Suprapubic skin (tissue), 4 donors: ENCODE measurements at regions not wholly inside any gene's neighbourhood (a gene's known extent, or its start where the extent isn't known, plus 50 kb on each side); places are given as distances from the start of the nearest gene placed in this dataset.

Experiments
- DNase-seq, 2 donors: peaks; one replicate each; pipeline ENCODE4 v3.0.0-alpha.2; 2019; ENCODE audit warnings: low spot score in 2 of 2
- H3K27ac ChIP-seq: fragments of 200-600 bp; sonication (generic); one replicate; pipeline ENCODE4 v1.5.1; 2019
- H3K27me3 ChIP-seq: fragments of 200-600 bp; sonication (generic); one replicate; pipeline ENCODE4 v1.5.1; 2019
- H3K36me3 ChIP-seq: fragments of 200-600 bp; sonication (generic); one replicate; pipeline ENCODE4 v1.5.1; 2019
- H3K4me1 ChIP-seq: fragments of 200-600 bp; sonication (generic); one replicate; pipeline ENCODE4 v1.5.1; 2019
- H3K4me3 ChIP-seq: fragments of 200-600 bp; sonication (generic); one replicate; pipeline ENCODE4 v1.5.1; 2019; ENCODE audit warnings: mild to moderate bottlenecking
- H3K9me3 ChIP-seq: fragments of 200-600 bp; sonication (generic); one replicate; pipeline ENCODE4 v1.5.1; 2019
- CTCF ChIP-seq, 2 donors: fragments of 200-600 bp in 1 of 2; fragments of 450-650 bp in 1 of 2; sonication (generic) in 1 of 2; IDR thresholded peaks; one replicate each; pipeline ENCODE4 v1.5.1; 2016 to 2019; ENCODE audit warnings: antibody characterized with exemption in 2 of 2, mild to moderate bottlenecking in 1 of 2, moderate library complexity in 1 of 2
- EP300 ChIP-seq: sonication (generic); formaldehyde crosslinking; IDR thresholded peaks from one replicate; pipeline ENCODE4 v1.6.1; 2017; ENCODE audit warnings: antibody characterized with exemption
- POLR2A ChIP-seq, 2 donors: fragments of 450-650 bp; IDR thresholded peaks; one replicate each; pipeline ENCODE4 v1.6.1; 2017; ENCODE audit warnings: antibody characterized with exemption in 2 of 2, mild to moderate bottlenecking in 2 of 2, moderate library complexity in 2 of 2
- POLR2AphosphoS5 ChIP-seq, 3 donors: sonication (generic); formaldehyde crosslinking; IDR thresholded peaks; one replicate each; pipeline ENCODE4 v1.6.1; 2017; ENCODE audit warnings: antibody characterized with exemption in 3 of 3
- WGBS: methylation state at CpG from one replicate; pipeline ENCODE4 v1.1.5; 2018; 5-methylcytosine and 5-hydroxymethylcytosine counted together

GRCh38 chr11:69372589-69373250 is 78.8 kb downstream of the MYEOV start:
- Histone ChIP-seq H3K9me3 (no peaks in the 10 kb centered on the region), H3K4me3 (no peak overlapping the region), H3K4me1 (peaks cover 39% of the 10 kb centered on the region), H3K27ac (no peak overlapping the region), H3K36me3 (no peaks in the 10 kb centered on the region), H3K27me3 (no peaks in the 10 kb centered on the region)
- WGBS: 89% methylated on average over 13 of the region's 13 CpGs
- no peak for TF ChIP-seq POLR2A (IDR thresholded peaks at IDR 0.05)
- TF ChIP-seq EP300: no peak
- TF ChIP-seq CTCF (IDR thresholded peaks at IDR 0.05): no peak
- TF ChIP-seq POLR2AphosphoS5 (IDR thresholded peaks at IDR 0.05): no peak
- DNase-seq: peak in 1 of 2 donors; percentile 61

GRCh38 chr11:69373251-69373635 is 79.3 kb downstream of the MYEOV start:
- TF ChIP-seq CTCF (IDR thresholded peaks at IDR 0.05): no peak
- TF ChIP-seq POLR2AphosphoS5 (IDR thresholded peaks at IDR 0.05): no peak
- TF ChIP-seq POLR2A (IDR thresholded peaks at IDR 0.05): no peak
- TF ChIP-seq EP300: no peak
- H3K27me3 ChIP-seq: no peaks in the 10 kb centered on the region
- WGBS: 90% methylated on average over 2 of the region's 2 CpGs

GRCh38 chr11:69374110-69374945 is 80.4 kb downstream of the MYEOV start:
- Histone ChIP-seq H3K4me1 (peaks cover 48% of the 10 kb centered on the region), H3K36me3 (no peaks in the 10 kb centered on the region), H3K9me3 (no peaks in the 10 kb centered on the region), H3K27ac (no peak overlapping the region), H3K27me3 (no peaks in the 10 kb centered on the region), H3K4me3 (no peak overlapping the region)
- peak; percentile 57 to 77 for DNase-seq
- no peak for TF ChIP-seq CTCF (IDR thresholded peaks at IDR 0.05)
- TF ChIP-seq EP300: no peak
- no peak for TF ChIP-seq POLR2A (IDR thresholded peaks at IDR 0.05)
- no peak for TF ChIP-seq POLR2AphosphoS5 (IDR thresholded peaks at IDR 0.05)
- WGBS: 44% methylated on average over 7 of the region's 22 CpGs

More at GRCh38 chr11:69373251-69373635, 79.3 kb downstream of the MYEOV start:
- H3K36me3 ChIP-seq: no peaks in the 10 kb centered on the region
- no peak overlapping the region for H3K27ac ChIP-seq
- H3K9me3 ChIP-seq: no peaks in the 10 kb centered on the region
- H3K4me3 ChIP-seq: no peak overlapping the region
- H3K4me1 ChIP-seq: peaks cover 44% of the 10 kb centered on the region
- no peak for DNase-seq

- Histone ChIP-seq H3K36me3 (no peaks in the 10 kb centered on the region), H3K4me1 (peaks cover 48% of the 10 kb centered on the region), H3K27ac (no peak overlapping the region), H3K9me3 (no peaks in the 10 kb centered on the region), H3K4me3 (no peak overlapping the region), H3K27me3 (no peaks in the 10 kb centered on the region)
- 85% methylated on average over 4 of the region's 4 CpGs for whole genome bisulfite sequencing
- TF ChIP-seq POLR2AphosphoS5 (IDR thresholded peaks at IDR 0.05) (no peak), EP300 (no peak), CTCF (IDR thresholded peaks at IDR 0.05) (no peak), POLR2A (IDR thresholded peaks at IDR 0.05) (no peak)
- no peak for DNase-seq
These were observed 81.0 kb downstream of the MYEOV start for GRCh38 chr11:69374946-69375310.
